Midbrain (tissue), 1 donor: ENCODE measurements at regions not wholly inside any gene's neighbourhood (a gene's known extent, or its start where the extent isn't known, plus 50 kb on each side); places are given as distances from the start of the nearest gene placed in this dataset.
"Not testable (repeated sequence)": the region's sequence is repeated elsewhere in the genome, so short reads cannot be mapped to it uniquely, and the experiment has no call there.

Experiments
- DNase-seq: peaks from one replicate; lab custom pipeline; 2025; lab: John Stamatoyannopoulos, UW

DNA sequence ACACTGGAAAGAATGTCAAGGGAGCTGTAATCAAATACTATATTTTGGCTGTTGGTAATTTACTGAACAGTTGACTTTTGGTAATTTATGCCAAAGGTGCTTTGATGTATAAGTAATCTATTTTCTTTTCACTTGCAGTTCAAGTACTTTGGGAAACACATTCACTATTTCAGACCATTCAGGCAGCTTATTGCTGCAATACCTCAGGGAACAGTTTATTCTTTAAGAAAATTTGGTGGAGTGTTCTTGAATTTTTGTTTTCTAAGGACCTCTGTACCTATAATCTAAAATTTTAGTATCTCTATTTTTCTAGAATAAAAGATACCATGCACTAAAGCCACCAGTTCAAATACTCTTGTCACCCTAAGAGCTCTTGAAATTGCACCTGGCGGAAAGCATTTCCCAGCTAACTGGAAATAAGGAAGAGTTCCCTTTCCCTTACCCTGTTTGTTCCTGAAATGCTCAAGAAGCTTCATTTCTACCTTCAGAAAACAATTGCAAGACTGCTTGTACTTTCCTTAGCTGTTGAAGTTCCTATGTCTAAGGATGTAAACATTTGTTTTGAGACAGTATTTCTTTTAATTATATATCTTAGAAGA lies 633.5 kb upstream of the FAT1 start:
- DNase-seq = no peak

DNA sequence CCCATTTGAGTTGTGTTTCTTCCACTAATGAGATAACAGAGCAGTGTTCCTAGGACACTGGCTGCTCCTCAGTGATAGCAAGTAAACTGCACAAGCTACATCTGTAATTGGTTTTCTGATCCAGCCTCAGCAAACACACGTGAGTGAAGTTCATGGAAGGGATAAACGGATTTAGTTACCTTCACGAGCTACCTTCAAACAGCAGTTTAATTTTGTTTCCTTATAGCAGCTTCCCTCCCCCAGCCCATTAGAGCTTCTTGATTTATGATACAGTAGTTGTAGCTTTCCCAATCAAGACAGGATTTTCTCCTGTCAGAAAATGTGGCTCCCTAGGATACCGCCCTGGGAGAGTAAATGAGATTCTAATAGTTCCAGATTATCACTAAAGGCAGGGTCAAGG lies 634.2 kb upstream of the FAT1 start:
- DNase-seq = no peak

DNA sequence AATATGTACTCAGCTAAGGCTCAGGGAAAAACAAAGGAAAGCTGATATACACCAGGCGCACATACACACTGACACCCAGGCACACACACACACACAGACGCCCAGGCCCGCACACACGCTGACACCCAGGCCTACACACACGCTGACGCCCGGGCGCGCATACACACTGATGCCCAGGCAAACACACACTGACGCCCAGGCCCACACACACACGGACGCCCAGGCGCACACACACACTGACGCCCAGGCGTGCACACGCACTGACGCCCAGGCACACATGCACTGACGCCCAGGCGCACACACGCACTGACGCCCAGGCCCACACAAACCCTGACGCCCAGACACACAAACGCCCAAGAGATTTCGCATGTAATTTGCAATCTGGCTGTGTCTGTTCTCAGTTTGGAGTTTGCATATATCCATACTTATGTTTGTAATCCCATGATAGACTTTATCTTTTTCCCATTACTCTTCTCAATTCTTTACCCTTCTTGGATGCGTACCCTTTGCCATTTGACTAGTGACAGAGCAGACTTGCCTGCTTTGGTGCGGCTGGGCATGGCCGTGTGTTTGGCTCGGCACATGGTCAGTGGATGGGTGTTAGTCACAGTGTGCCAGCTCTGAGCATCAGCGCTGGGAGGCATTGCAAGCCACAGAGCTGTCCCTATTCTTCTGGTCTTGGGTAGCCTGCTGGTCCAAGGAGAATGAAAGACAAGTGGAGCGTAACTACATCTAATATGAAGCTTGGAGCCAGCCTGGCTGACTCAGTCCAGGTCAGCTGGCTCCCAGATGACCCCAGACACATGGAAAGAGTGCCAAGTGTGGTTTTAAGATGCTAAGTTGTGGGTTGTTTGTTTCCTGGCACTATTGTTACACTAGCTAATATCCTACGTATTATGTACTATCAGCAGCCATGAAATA lies 632.4 kb upstream of the ZFP42 start:
- peak; percentile 5 for DNase-seq

DNA sequence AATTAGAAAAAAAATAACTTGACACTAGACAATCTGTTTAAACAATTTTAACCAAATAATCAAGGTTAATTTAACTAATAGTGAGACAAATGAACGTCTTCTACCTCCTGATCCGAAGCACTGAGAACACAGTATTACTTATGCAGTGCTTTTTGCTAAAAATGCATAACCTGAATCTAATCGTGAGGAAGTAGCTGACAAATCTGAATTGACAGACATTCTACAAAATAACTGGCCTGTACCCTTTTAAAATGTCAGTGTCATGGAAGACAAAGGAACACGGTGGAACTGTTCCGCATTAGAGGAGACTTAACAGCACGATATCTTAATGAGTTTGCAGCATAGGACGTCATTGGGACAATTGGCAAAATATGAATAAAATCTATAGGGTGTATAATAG lies 631.2 kb upstream of the ZFP42 start:
- DNase-seq = no peak

DNA sequence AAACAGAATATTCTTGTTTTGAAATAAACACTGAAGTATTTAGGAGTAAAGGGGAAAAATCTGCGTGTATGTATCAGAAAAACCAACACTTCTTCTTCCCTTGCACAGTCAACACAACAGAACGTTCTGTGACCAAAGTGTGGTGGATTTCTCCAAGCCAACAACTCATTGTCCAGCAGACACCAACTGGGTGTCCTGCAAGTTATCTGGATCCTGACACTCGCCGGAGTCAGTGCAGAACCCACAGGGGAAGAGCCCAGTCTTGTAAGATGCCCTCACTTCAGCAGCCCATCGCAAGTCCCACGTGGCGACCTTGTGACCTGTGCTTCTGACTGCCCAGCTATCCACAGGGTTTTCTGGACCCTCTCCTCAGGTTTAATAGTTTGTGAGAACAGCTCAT lies 630.7 kb upstream of the ZFP42 start:
- DNase-seq = no peak

DNA sequence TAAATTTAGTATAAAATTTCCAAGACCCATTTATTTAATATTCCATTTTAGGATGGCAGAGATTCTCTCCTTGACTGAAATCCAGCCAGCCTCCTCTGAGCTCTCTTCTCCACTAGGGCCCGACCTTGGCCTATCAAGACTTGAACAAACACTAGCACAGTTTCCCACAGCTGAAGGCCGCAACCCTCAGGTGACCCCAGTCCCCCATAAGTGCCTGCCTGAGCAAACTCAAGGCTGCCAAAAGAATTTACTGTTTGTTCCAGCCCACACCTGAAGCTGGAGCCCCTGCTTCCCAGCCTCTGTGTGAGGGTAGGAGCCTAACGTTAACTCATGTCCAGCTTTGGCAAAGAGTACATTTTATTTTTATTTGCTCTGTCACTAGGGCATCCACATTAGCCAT lies 629.0 kb upstream of the ZFP42 start:
- no peak for DNase-seq

DNA sequence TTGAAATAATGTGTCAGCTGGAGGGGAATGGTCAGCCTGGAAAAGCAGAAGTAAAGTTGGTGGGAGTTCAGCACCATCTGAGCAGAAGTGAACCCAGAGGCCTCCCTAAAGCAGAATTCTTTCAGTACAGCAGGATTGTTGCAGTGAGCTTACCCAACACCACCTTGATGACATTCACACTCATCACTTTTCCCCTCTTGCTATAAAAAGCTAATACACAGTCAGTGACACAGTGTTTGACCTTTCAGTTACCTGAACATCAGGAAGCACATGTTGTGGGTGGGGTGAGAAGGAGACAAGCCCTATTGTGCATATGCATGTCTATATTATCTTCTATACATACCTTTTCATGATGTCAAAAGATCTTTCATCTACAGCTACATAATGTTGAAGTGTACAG lies 624.7 kb upstream of the ZFP42 start:
- DNase-seq = no peak

DNA sequence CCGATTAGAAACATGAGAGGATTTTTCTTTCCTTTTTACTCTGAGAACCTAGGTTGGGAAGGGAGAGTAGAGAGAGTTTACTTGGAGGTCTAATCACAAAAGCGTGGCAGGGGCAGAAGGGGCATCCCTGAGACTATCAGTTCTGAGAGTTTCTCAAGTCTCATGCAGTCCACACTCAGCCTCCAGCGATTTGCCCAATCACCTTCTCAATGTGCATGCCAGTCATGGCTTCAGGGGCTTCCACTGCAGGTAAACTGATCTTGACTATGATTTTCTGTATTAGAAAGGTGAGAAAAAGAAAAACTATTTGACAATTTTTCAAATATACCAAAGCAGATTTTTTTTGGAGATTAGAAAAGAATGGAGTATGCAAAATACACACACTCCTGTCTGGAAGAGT lies 617.1 kb upstream of the ZFP42 start:
- no peak for DNase-seq

DNA sequence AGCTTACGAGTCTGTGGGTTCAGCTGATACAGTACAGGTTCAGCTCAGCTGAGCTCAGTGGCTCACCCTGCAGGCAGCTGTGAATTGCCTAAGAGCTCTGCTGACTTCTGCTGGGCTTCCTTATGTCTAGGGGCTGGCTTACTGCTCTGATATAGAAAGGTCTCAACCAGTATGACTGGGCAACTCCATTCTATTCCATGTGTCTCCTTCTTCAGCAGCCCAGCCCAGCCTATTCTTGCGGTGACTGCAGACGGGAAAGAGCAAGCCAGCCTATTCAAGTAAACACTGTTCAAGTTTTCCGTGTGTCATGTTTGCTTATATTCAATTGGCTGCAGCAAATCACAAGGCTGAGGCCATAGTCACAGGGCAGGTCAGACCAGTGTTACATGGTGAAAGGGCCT lies 615.4 kb upstream of the ZFP42 start:
- no peak for DNase-seq

DNA sequence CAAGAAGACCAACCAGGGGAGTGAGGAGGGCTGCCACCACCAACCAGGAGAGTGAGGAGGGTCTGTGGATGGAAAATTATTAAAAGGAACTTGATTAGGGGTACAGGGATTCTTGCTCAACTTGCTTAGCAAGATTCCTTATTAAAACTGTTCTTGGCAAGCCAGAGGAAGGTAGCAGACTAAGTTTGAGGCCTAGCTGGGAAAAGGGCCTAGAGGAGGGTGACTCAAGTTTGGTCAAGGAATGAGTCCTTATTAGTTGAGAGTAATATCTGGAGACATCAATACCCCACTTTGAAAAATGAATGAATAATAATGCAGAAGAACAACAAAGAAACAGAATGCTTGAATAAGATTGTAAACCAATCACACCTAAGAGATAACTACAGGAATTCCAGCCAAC lies 612.4 kb upstream of the ZFP42 start:
- DNase-seq = no peak

DNA sequence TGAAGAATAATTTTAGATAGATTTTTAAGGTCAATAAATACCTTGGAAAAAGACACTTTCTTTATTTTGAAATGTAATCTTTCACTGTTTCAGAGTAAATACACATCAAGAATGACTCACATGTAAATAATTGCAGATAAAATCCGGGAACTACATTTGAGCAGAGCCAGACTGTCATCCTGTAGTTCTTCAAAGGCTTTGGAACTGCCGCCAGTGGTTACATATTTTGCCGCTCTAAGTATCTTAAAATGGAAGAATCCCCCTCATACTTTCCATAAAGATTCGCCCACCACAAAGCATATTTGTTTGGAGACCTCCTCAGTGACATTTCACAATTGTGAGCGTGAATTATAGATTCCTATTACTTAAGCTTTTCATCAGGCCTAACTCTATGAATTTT lies 607.8 kb upstream of the ZFP42 start:
- no peak for DNase-seq

DNA sequence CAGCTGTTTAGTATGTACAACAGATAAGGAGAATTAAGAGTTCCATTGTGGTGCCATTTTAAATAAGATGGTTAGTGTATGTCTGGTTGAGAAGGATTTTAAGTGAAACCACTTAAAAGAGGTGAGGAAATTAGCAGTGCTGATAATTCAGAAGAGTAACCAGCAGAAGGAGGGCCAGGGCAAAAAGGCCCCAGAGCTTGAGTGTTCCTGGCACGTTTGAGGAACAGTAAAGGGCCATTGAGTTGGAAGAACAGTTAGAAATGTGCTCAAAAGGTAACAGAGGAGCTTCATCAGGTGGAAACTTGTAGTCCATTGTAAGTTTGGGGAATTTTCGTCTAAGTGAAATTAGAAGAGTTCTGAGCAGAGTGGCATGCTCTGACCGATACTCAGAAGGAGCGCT lies 606.2 kb upstream of the ZFP42 start:
- DNase-seq = no peak

DNA sequence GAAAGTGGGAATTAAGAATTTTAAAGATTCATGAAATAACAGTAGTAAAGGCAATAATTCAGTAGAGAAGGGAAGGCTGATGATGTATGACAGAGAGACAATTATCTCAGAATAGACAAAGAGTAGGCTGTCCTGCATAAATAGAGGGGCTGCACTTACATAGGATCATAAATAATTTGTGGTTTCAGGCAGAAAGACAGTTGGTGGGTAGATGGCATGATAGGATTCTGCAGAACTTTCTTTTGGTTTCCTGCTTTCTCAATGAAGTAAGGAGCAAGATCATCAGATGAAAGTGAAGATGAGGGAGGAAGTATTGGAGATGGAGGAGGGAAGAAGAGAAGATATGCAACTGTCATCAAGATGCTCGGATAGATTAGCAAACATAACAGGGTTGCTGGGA lies 604.9 kb upstream of the ZFP42 start:
- no peak for DNase-seq

DNA sequence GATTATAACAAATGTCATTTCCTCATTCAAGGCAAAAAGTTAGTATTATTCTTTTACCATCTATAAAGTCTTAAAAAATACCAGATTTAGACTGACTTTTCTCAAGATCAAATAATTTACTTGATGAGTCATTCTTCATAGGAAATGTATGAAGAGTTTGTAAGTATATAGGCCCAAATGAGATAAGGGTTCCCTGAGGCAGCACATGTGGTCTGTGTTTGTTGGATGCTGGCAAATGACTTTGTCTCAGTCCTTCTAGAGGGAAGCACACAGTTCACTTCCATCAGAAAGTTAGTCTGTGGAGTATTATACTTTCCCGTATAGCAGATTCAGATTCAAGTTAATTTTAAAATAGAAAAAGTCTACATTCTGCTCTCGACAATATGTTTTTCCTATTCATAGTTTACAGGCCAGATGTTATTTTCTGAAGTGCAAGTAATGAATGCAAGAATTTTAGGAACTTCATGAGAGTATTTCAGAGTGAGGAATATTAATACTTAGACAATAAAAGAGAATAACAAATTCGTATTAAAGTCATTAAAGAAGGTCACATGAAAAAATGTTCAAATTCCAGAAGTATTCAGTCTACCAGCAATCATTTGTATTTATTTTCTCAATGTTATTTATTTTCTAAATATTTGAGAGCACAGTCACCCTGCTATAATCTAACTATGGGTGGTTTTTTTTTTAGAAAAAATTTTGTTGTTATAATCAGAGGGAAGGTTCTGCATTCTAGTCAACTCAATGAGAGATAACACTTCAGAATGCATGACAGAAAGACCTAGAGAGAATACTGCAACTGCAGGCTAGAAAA lies 601.8 kb upstream of the ZFP42 start:
- DNase-seq = no peak

DNA sequence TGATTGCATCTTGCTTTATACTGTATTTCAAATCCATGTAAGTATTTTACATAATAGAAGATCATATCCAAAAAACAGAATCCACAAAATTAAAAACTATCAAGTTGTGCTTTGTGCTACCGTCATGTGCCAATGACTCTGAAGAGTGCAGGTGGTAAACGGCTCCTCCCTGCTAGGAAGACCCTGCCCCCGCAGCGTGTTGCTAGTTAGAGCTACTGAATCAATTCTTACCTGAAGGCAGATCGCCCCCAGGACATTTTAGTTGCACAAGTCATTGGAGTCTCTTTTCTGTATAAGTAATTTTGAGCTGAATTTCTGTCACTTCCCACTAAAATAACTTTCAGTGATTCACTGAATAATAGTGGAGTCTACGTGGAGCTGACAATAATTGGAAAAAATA lies 599.5 kb upstream of the ZFP42 start:
- DNase-seq = no peak

DNA sequence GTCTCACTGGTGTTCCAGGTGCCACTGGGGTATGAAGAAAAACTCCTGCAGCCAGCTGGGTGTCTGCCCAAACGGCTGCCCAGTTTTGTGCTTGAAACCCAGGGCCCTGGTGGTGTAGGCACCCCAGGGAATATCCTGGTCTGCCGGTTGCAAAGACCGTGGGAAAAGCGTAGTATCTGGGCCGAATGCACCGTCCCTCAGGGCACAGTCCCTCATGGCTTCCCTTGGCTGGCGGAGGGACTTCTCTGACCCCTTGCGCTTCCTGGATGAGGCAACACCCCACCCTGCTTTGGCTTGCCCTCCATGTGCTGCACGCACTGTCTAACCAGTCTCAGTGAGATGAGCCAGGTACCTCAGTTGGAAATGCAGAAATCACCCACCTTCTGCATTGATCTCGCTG lies 587.1 kb upstream of the ZFP42 start:
- not testable (repeated sequence) for DNase-seq

DNA sequence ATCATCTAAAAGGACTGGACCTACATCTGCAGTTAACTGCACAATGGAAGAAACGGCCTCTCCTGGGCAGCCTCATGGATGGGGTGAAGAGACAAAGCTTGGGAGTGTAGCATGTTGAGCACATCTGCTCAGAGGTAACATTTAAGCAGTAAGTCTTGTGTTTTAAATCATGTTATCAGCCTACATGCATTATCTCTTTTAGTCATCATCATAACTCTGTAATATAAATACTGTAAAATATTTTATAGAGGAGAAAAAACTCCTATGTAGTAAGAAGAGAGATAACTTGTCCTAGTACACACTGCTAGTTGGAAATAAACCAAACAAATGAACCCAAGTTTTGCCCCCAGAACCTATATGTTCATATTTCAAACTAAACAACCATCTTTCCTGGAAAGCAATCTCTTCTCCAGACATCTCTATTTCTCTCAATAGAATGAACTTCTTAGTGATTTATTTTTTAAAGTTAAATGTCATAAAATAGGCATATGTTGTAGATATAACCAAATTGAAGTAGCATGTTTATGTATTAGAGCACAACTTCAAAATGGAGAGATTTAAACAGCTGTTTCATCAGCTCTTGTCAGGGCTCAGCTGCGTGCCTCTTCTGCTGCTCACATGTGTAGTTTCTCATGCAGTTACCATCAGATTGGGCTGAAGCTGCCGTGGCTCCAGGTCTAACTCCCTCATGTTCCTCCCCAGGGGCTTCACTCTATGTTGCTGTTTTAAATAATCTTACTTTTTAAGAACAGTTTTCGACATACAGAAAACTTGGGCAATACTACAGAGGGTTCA lies 581.8 kb upstream of the ZFP42 start:
- no peak for DNase-seq

DNA sequence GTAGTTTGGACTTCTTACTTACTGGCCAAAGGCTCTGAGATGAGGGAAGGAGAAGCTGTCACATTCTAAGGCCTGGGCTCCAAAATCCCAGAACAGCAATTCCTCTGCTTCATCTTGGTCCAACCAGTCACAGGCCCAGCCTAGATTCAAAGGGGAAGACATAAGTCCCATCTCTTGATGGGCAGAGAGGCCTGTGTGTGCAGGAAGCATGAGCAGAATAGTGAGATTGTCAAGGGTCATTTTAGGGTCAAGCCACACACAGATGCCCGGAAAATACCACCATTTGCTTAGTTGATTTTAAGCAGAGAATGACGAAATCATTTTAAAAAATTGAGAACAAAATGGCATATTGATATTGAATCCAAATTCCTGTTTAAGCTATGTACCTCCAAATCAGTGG lies 580.9 kb upstream of the ZFP42 start:
- DNase-seq = no peak

DNA sequence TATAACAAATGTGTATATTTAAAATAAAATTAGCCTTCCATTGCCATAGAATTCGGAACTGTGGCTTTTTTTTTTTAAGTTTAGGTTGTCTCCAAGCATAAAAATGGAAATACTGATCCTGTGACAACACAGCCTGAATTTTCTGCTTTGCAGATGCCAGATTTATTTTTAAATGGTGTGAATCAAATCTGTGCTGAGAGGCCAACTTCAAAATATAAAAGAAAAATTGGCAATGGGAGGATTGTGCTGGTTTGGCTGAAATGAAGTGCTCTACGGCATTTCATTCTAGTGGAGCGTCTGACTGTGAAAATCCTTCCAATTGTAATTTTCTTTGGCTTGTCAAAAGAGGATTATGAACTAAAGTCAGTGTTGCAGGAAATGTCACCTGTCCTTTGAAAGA lies 580.3 kb upstream of the ZFP42 start:
- peak; percentile 5 for DNase-seq

DNA sequence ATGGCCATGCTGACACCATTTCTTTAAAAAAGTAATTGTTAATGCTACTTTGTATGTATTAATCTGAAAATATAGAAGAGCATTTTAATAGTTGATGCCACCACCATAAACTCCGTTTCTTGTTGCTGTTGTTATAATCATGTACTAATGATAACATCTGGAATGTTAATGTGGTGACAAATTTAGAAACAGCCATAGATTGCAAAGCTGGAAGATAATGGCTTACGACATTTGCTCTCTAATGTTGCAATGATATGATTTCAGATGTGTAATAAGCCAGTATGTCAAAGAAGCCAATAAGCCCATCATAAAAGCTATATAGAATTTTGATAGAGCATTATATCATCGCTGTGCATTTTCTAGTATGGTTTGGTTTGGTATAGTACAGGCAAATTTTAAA lies 579.4 kb upstream of the ZFP42 start:
- no peak for DNase-seq

DNA sequence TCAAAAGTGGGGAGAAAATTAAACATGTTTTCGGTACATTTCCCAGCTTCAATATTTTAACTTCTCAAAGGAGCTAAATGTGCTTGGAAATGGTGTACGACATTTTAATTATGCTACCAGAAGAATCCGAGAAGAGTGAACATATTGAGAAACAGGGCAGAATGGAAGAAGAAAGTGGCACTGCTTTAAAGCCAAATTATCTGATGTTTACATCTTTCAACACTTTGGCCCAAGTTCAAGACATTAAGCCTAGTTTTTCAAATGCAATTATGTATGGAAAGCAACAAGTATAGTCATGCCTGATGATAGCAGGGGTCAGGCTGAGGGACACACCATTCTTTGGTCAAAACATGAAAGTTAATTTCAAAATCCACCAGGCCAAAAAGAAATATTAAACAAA lies 577.9 kb upstream of the ZFP42 start:
- DNase-seq = no peak

DNA sequence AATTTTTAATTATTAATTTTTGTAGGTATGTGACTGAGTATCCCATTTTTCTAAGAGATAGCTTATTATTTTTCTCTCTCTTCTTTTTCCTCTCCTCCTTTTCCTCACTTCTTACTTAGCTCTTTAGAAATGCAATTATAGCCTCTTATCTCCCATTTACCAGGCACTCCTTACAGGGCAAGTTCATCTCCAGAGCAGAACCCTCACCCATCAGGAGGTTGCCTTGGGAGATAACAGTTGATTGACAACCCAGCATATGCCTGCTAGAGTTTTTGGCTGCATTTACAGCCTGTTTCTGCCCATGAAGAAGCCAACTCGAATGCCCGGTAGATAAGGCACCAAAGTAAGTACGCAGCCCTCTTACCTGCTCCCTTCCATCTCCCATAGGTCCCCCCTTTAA lies 572.9 kb upstream of the ZFP42 start:
- no peak for DNase-seq
